ENCODE measurements at regions not wholly inside any gene's neighbourhood (a gene's known extent, or its start where the extent isn't known, plus 50 kb on each side); places are given as distances from the start of the nearest gene placed in this dataset.

- DNase-seq (ENCODE audit: extremely low read depth in 1 of 4, low spot score in 3 of 4), result no peak
- BruUV-seq (replicated peaks), result no TSS peak
- Histone ChIP-seq H3K9ac (ENCODE audit: insufficient read depth in 1 of 2, low read depth in 2 of 2, low read length in 2 of 2) (no peak overlapping the region), H3K27ac (ENCODE audit: extremely low read depth, low read depth, low read length) (no peak overlapping the region), H3K4me2 (ENCODE audit: insufficient read depth, low read length) (no peak overlapping the region), H4K20me1 (replicated peaks; ENCODE audit: control insufficient read depth, insufficient read depth, low read length) (no peaks in the 10 kb centered on the region), H2AFZ (ENCODE audit: low read depth, low read length) (no peak overlapping the region), H3K27me3 (ENCODE audit: control insufficient read depth in 2 of 2, insufficient read depth in 2 of 2, low read length in 2 of 2) (no peaks in the 10 kb centered on the region), H3K9me3 (replicated peaks; ENCODE audit: control insufficient read depth, insufficient read depth, low read depth, low read length) (no peaks in the 10 kb centered on the region), H3K36me3 (ENCODE audit: control insufficient read depth, insufficient read depth, low read length) (no peaks in the 10 kb centered on the region), H3K79me2 (ENCODE audit: control insufficient read depth, insufficient read depth, low read length) (no peaks in the 10 kb centered on the region), H3K4me3 (no peak overlapping the region), H3K9me1 (ENCODE audit: control insufficient read depth, insufficient read depth, low read length) (no peaks in the 10 kb centered on the region), H3K4me1 (replicated peaks in 1 of 2; ENCODE audit: control insufficient read depth in 2 of 2, insufficient read depth in 2 of 2, low read length in 2 of 2) (peaks cover 0 to 15% of the 10 kb centered on the region in 2 experiments; a peak in 3 of 5 replicates)
- CTCF ChIA-PET (ENCODE audit: low intra/inter-chr PET ratio), result no interaction called here
- FAIRE-seq, result no peak
- WGBS (ENCODE audit: insufficient coverage, low coverage, missing lambda C conversion rate), result 45% methylated on average over 10 of the region's 10 CpGs
- no peak for TF ChIP-seq TSHZ1 (CRISPR knock-in tag; IDR thresholded peaks at IDR 0.05)
- TF ChIP-seq TRIM28 (IDR thresholded peaks at IDR 0.05), result no peak
- no peak for TF ChIP-seq ZNF668 (CRISPR knock-in tag; IDR thresholded peaks at IDR 0.05)
- in situ Hi-C loops (cut with MboI) (loop anchor here (5.0 kb wide), 1 partner anchor 239 kb away; no protein-coding TSS in a partner anchor), intact Hi-C loops (cut with micrococcal nuclease) (no loop called here)
- POLR2A ChIA-PET, result interaction anchor here (0.9 to 1.0 kb wide), 2 partner anchors 8 to 9 kb away, joined by 3 to 4 read pairs; no protein-coding TSS in a partner anchor
- no peak for ATAC-seq
These were observed 61.8 kb upstream of the TIAM2 start for GRCh38 chr6:154933181-154933827.

Data from K562 (cell line).